ENCODE measurements at regions not wholly inside any gene's neighbourhood (a gene's known extent, or its start where the extent isn't known, plus 50 kb on each side); places are given as distances from the start of the nearest gene placed in this dataset.

DNA sequence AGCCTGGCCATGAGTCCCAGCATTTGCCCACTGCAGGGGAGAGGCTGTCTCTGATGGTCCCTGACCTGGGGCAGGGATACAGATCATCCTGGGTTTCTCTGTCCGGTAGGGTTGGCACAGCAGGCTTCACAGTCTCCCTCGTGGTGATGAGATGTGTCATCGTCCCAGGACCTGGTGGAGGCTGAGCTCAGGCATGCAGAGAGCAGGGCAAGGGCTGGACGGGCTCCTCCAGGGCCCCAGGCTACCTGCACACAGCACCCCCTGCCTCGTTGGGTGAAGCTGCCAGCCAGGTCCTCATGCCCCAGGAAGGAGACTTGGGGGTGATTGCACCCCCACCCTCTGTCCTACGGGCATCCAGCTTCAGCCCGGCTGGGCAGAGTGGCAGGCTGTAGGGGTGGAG lies 155.8 kb upstream of the GSE1 start:
- H3K4me3 ChIP-seq, result no peak overlapping the region
- no peaks in the 10 kb centered on the region for H4K20me1 ChIP-seq (ENCODE audit: insufficient read depth)
- H3K27ac ChIP-seq, result no peak overlapping the region
- no peak overlapping the region for H2AFZ ChIP-seq
- H3K36me3 ChIP-seq (ENCODE audit: low read depth), result no peaks in the 10 kb centered on the region
- 0 out of 2 replicates have a peak, but pooled peaks cover 27% of the 10 kb centered on the region for H3K79me2 ChIP-seq (ENCODE audit: insufficient read depth)
- no peaks in the 10 kb centered on the region for H3K27me3 ChIP-seq (replicated peaks; ENCODE audit: insufficient read depth)
- peak; percentile 64 for DNase-seq
- peaks cover 21% of the 10 kb centered on the region for H3K4me1 ChIP-seq (ENCODE audit: insufficient read depth)
- WGBS, 2 experiments (ENCODE audit: low coverage in 1 of 2, low lambda C conversion rate in 2 of 2, missing lambda C conversion rate in 2 of 2), result 69 to 71% methylated on average over 7 of the region's 7 CpGs
- H3K9ac ChIP-seq, result no peak overlapping the region
- no peaks in the 10 kb centered on the region for H3K9me3 ChIP-seq (ENCODE audit: low read depth)
- no peaks in the 10 kb centered on the region for H3K9me2 ChIP-seq (ENCODE audit: insufficient read depth)
- 0 out of 2 replicates have a peak, but pooled peaks cover 11% of the 10 kb centered on the region for H3F3A ChIP-seq (ENCODE audit: insufficient read depth)
- no peak overlapping the region for H3K4me2 ChIP-seq (ENCODE audit: unreplicated experiment)
- TF ChIP-seq EZH2phosphoT487 (IDR thresholded peaks at IDR 0.05; ENCODE audit: insufficient read depth, low read depth), result no peak
- TF ChIP-seq EZH2 (IDR thresholded peaks at IDR 0.05; ENCODE audit: insufficient read depth, poor library complexity, severe bottlenecking), result no peak
- in situ Hi-C loops (cut with MboI), result no loop called here

GRCh38 chr16:85458968-85459367 lies 154.2 kb upstream of the GSE1 start:
- Histone ChIP-seq H3K4me3 (no peak overlapping the region), H3K4me1 (ENCODE audit: insufficient read depth) (peaks cover 21% of the 10 kb centered on the region), H3K79me2 (ENCODE audit: insufficient read depth) (peaks cover 18% of the 10 kb centered on the region; the same call in 1 of the 2 replicates), H3F3A (ENCODE audit: insufficient read depth) (0 out of 2 replicates have a peak, but pooled peaks cover 11% of the 10 kb centered on the region), H3K9me2 (ENCODE audit: insufficient read depth) (no peaks in the 10 kb centered on the region), H3K27me3 (replicated peaks; ENCODE audit: insufficient read depth) (no peaks in the 10 kb centered on the region), H2AFZ (no peak overlapping the region), H4K20me1 (ENCODE audit: insufficient read depth) (no peaks in the 10 kb centered on the region), H3K9ac (no peak overlapping the region), H3K27ac (no peak overlapping the region), H3K9me3 (ENCODE audit: low read depth) (no peaks in the 10 kb centered on the region), H3K36me3 (ENCODE audit: low read depth) (no peaks in the 10 kb centered on the region), H3K4me2 (ENCODE audit: unreplicated experiment) (no peak overlapping the region)
- no peak for TF ChIP-seq EZH2phosphoT487 (IDR thresholded peaks at IDR 0.05; ENCODE audit: insufficient read depth, low read depth)
- TF ChIP-seq EZH2 (IDR thresholded peaks at IDR 0.05; ENCODE audit: insufficient read depth, poor library complexity, severe bottlenecking), result no peak
- 99 to 100% methylated on average over 11 of the region's 11 CpGs for WGBS, 2 experiments (ENCODE audit: low coverage in 1 of 2, low lambda C conversion rate in 2 of 2, missing lambda C conversion rate in 2 of 2)
- in situ Hi-C loops (cut with MboI), result no loop called here
- DNase-seq, result no peak

GRCh38 chr16:85459529-85460251 lies 153.4 kb upstream of the GSE1 start:
- H4K20me1 ChIP-seq (ENCODE audit: insufficient read depth), result no peaks in the 10 kb centered on the region
- no peaks in the 10 kb centered on the region for H3K9me2 ChIP-seq (ENCODE audit: insufficient read depth)
- DNase-seq, result no peak
- no peaks in the 10 kb centered on the region for H3K9me3 ChIP-seq (ENCODE audit: low read depth)
- TF ChIP-seq EZH2phosphoT487 (IDR thresholded peaks at IDR 0.05; ENCODE audit: insufficient read depth, low read depth) (no peak), EZH2 (IDR thresholded peaks at IDR 0.05; ENCODE audit: insufficient read depth, poor library complexity, severe bottlenecking) (no peak)
- peaks cover 21% of the 10 kb centered on the region for H3K4me1 ChIP-seq (ENCODE audit: insufficient read depth)
- H3K4me2 ChIP-seq (ENCODE audit: unreplicated experiment), result no peak overlapping the region
- WGBS, 2 experiments (ENCODE audit: low coverage in 1 of 2, low lambda C conversion rate in 2 of 2, missing lambda C conversion rate in 2 of 2), result 90 to 92% methylated on average over 12 of the region's 12 CpGs
- H3K4me3 ChIP-seq, result no peak overlapping the region
- no peak overlapping the region for H3K9ac ChIP-seq
- no peaks in the 10 kb centered on the region for H3K36me3 ChIP-seq (ENCODE audit: low read depth)
- no peaks in the 10 kb centered on the region for H3K27me3 ChIP-seq (replicated peaks; ENCODE audit: insufficient read depth)
- H2AFZ ChIP-seq, result no peak overlapping the region
- in situ Hi-C loops (cut with MboI), result no loop called here
- H3F3A ChIP-seq (ENCODE audit: insufficient read depth), result 0 out of 2 replicates have a peak, but pooled peaks cover 11% of the 10 kb centered on the region
- no peak overlapping the region for H3K27ac ChIP-seq
- peaks cover 12% of the 10 kb centered on the region; the same call in 1 of the 2 replicates for H3K79me2 ChIP-seq (ENCODE audit: insufficient read depth)

DNA sequence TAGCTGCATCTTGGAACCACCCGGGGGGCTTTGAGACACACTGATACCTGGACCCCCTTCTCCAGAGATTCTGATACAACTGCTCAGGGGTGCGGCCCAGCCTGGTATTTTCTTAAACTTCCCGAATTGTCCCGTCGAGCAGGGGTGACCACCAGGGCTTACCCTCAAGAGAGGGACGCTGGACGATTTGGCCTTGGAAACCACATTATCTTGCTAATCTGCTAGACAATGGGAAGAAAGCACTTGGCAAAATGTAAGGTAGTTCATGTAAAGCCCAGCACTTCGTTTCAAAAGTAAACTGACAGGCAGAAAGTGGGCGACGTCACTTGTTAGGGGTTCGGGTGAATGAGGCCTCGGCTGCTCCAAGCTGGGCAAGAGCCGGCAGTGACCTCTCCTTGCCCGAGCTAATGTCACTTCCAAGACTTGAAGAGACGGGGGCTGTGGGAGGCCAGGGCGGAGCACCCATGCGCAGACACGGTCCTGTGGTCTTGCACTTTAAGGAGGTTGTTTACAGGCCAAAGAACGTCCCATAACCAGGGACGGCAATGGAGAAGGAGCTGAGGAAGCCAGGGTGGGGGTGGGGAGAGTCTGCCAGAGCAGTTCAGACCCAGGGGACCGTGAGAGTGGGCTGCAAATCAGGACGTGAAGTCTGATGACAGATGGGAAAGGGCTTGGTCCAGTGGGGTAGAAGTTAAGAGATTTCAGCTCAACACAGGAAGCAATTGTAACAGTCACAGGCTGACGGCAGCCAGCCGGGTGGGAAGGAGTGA lies 152.7 kb upstream of the GSE1 start:
- Histone ChIP-seq H3K4me1 (ENCODE audit: insufficient read depth) (peaks cover 24% of the 10 kb centered on the region), H4K20me1 (ENCODE audit: insufficient read depth) (no peaks in the 10 kb centered on the region), H3K36me3 (ENCODE audit: low read depth) (no peaks in the 10 kb centered on the region), H2AFZ (no peak overlapping the region), H3K4me3 (no peak overlapping the region), H3K27ac (no peak overlapping the region), H3F3A (ENCODE audit: insufficient read depth) (peaks cover 16% of the 10 kb centered on the region), H3K27me3 (replicated peaks; ENCODE audit: insufficient read depth) (no peaks in the 10 kb centered on the region), H3K4me2 (ENCODE audit: unreplicated experiment) (peak overlapping the region; percentile 15), H3K9me2 (ENCODE audit: insufficient read depth) (no peaks in the 10 kb centered on the region), H3K9ac (no peak overlapping the region), H3K9me3 (ENCODE audit: low read depth) (no peaks in the 10 kb centered on the region), H3K79me2 (ENCODE audit: insufficient read depth) (peaks cover 7% of the 10 kb centered on the region; the same call in 1 of the 2 replicates)
- no peak for DNase-seq
- WGBS, 2 experiments (ENCODE audit: low coverage in 1 of 2, low lambda C conversion rate in 2 of 2, missing lambda C conversion rate in 2 of 2), result 52 to 62% methylated on average over 24 of the region's 24 CpGs
- in situ Hi-C loops (cut with MboI), result no loop called here
- TF ChIP-seq EZH2phosphoT487 (IDR thresholded peaks at IDR 0.05; ENCODE audit: insufficient read depth, low read depth) (no peak), EZH2 (IDR thresholded peaks at IDR 0.05; ENCODE audit: insufficient read depth, poor library complexity, severe bottlenecking) (no peak)
